ENCODE measurements at regions not wholly inside any gene's neighbourhood (a gene's known extent, or its start where the extent isn't known, plus 50 kb on each side); places are given as distances from the start of the nearest gene placed in this dataset.

GRCh38 chr13:33745370-33746324 is 72.3 kb upstream of the RFC3 start:
- no peak for DNase-seq (ENCODE audit: low read depth in 3 of 3)

- DNase-seq (ENCODE audit: low read depth in 3 of 3), result no peak
Observed at GRCh38 chr13:33746867-33747266, 71.1 kb upstream of the RFC3 start.

- DNase-seq (ENCODE audit: low read depth in 3 of 3), result no peak
Observed at GRCh38 chr13:33751151-33751550, 66.8 kb upstream of the RFC3 start.

- DNase-seq (ENCODE audit: low read depth in 3 of 3), result no peak
Observed at GRCh38 chr13:33752094-33752493, 65.9 kb upstream of the RFC3 start.

- no peak for DNase-seq (ENCODE audit: low read depth in 3 of 3)
Observed at GRCh38 chr13:33752597-33752996, 65.4 kb upstream of the RFC3 start.

- DNase-seq (ENCODE audit: low read depth in 3 of 3), result no peak
Observed at GRCh38 chr13:33756929-33757328, 61.0 kb upstream of the RFC3 start.

- no peak for DNase-seq (ENCODE audit: low read depth in 3 of 3)
Observed at GRCh38 chr13:33757713-33758112, 60.2 kb upstream of the RFC3 start.

- DNase-seq (ENCODE audit: low read depth in 3 of 3), result no peak
Observed at GRCh38 chr13:33758113-33758512, 59.8 kb upstream of the RFC3 start.

- no peak for DNase-seq (ENCODE audit: low read depth in 3 of 3)
Observed at GRCh38 chr13:33761740-33762139, 56.2 kb upstream of the RFC3 start.

- no peak for DNase-seq (ENCODE audit: low read depth in 3 of 3)
Observed at GRCh38 chr13:33763021-33763420, 54.9 kb upstream of the RFC3 start.

GRCh38 chr13:33764716-33765115 is 53.2 kb upstream of the RFC3 start:
- no peak for DNase-seq (ENCODE audit: low read depth in 3 of 3)

GRCh38 chr13:33766329-33767123 is 51.4 kb upstream of the RFC3 start:
- no peak for DNase-seq (ENCODE audit: low read depth in 3 of 3)

GRCh38 chr13:33767140-33767539 is 50.8 kb upstream of the RFC3 start:
- DNase-seq (ENCODE audit: low read depth in 3 of 3), result no peak

Data from stimulated activated CD4-positive, alpha-beta T cell treated with anti-CD3 and anti-CD28 coated beads, TNF-alpha, amount 100 ng/mL, for 24 hours (primary cell).